ENCODE measurements at regions not wholly inside any gene's neighbourhood (a gene's known extent, or its start where the extent isn't known, plus 50 kb on each side); places are given as distances from the start of the nearest gene placed in this dataset.
"Not testable (repeated sequence)": the region's sequence is repeated elsewhere in the genome, so short reads cannot be mapped to it uniquely, and the experiment has no call there.

DNA sequence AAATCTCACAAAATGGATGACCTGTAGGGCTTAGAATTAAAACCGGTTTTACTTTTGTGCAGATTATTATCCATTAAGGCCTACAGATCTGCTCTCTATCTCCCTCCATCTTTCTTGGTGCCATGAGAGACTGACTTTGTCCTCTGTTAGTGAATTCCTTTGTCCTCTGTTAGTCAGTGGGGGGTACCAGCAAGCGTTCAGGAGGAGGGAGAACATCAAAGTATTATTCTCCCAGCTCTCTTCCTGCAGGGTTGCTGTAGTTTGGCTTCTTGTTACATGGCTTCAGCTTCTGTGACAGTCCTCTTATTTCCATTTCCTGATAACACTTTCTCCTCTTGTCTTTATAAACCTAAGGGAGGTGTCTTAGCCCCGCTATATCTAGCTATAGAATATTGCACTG lies 850.5 kb upstream of the SEMA6A start:
- DNase-seq: no peak
- no peak for ATAC-seq

DNA sequence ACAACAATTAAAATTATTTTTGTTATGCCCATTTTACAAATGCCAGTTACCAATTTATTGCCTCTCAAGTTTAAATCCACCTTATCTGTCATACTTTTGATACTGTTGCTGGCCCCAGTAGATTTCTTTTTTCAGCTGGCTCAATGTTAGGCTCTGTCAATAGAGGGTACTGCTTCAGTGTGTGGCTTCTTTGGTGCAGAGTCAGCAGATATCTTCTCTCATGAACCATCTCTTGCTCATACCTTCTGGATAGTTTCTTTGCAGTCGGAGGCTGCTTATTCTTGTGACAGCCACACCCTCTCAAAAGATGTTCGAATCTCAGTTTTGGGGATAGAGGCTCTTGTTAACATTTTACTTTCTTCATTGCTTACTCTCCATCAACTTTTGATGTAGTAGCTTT lies 849.9 kb upstream of the SEMA6A start:
- ATAC-seq (no peak), DNase-seq (no peak)

DNA sequence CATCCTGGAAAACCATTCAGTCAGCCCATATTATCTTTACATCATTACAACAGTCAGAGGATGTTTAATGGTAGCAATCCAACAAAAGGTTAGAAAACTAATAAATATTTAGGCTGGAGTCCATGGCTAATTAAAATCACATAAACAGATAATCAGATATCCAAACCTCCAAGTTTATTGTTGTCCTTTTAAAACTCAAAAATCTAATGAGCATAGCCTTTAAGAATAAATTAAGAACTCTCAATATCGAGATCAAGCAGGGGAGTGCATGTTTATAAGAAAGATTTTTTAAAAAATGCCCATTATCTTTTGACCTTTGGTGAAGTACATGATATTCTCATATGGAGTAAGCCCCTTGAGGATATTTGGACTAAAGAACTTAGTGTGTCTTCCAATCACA lies 842.9 kb upstream of the SEMA6A start:
- ATAC-seq (no peak), DNase-seq (no peak)

DNA sequence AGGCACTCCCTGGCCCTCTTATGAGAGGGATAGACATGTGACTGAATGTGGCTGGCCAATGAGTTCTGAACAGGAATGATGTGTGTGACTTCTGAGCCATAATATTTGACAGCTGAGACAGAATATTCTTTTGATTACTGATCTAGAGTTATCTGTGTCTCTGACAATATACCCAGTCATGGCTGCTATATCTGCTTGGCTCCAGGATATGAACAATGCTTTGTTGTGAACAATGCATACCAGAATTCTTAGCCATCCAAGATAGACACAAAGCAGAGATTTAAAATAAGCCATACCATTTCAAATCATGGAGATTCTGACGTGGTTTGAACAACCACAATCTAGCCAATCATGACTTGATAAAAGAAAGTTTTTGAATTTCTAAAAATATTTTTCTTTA lies 840.3 kb upstream of the SEMA6A start:
- no peak for ATAC-seq
- no peak for DNase-seq

DNA sequence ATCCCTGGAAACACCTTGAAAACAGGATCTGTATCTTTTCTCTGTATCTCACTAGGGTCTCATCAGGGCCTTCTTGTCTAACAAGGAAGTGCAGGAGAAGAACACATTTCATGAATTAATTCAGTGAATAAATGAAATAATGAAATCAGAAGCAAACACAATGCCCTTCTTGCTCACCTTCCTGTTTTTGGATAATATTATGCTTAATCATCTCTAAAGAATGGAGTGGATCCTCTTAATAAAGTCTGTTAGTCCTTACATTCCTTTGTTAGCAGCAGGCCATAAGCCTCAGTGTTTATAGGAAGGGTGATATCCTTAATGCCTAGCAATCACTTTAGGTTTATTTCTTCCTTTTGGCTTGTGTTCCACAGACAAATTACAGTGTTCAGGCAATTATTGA lies 837.1 kb upstream of the SEMA6A start:
- ATAC-seq: no peak
- DNase-seq: no peak

DNA sequence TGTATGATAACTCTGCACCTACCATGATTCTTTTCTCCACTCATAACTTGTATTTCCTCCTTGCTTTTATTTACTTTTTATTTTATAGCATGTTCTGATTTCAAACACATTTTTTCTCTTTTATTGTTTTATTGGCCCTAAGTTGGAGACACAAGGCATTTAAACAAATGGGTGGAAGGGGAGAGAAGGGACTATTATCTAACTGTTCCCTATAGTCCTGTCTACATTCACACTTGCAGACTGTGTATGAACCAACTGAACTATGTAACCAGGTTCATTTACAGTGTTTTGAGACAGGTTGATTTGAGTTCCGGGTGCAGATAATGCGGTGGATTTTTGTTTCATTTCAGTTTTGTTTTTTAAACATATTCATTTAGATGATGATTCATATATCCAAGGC lies 830.6 kb upstream of the SEMA6A start:
- ATAC-seq (no peak), DNase-seq (no peak)

DNA sequence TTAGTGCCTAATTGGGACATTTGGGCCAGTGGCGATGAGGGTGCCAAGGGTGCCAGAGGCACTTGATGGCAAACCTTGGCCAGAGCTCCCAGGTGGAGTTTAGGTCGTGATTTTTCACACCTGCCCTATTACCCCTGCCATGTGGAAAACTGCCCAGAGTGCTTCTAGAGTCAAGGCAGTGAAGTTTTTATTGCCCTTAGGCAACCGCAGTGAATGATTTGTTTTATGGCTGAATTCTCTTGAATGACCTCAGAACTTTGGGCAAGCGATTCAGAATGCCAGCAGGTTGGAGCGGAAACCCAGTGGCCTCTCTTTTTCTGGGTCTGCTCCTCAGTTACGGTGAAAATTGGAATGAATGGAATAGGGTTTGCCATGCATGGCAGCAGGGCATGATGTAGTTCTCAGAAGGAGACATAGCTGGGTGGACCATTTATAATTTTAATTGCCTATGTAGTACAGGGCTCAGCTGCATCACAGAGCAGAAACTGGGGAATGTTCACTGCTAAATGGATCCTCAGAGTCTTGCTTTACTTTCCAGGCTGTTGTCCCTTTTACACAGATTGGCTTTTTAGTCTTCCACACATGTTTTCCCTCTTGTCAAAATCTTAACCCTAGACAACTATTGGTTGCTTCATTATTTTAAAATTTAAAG lies 820.0 kb upstream of the SEMA6A start:
- DNase-seq (no peak), ATAC-seq (no peak)

DNA sequence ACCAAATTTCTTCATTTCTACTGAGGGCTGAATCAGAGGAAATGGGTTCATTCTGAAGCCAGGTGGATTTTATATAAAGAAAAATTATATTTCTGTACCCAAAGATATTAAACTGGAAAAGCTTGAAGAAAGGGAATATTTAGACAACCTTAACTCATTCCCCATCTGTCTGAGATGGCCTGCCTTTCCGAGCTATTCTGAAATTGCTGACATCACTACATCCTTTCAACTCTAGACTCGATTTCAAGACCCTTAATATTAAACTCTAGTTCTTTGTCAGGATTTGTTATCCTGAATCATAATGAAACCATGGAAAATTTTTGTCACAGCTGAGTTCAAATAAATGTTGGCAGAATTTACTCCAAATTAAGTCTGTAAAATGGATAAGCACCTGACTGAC lies 818.5 kb upstream of the SEMA6A start:
- ATAC-seq: no peak
- DNase-seq: no peak

DNA sequence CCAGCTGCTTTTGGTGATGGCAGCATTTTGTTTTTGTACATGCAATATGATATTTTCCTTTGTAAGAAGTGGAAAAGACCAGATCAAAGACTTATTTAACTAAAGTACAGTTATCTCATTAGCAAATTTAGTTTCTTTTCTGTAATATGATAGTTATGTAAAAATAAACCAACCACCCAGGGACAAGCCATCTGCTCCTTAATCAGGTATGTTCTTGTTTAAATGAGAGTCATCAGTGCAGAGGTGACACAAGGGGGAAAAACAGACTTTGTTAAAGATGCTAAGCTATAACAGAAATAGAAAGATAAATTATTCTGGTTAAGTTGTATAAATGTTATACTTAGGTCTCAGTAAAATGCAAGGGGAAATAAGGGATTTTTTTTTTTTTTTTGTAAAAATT lies 805.7 kb upstream of the SEMA6A start:
- no peak for ATAC-seq

DNA sequence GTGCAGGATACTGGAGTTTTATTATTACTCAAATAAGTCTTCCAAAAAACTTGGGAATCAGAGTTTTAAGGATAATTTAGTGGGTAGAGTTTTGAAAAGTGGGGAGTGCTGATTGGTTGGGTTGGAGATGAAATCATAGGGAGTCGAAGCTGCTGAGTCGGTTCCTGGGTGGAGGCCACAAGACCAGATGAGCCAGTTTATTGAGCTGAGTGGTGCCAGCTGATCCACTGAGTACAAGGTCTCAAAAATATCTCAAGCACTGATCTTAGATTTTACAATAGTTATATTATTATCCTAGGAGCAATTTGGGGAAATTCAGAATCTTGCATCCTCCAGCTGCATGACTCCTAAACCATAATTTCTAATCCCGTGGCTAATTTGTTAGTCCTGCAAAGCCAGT lies 804.9 kb upstream of the SEMA6A start:
- DNase-seq (no peak), ATAC-seq (no peak)

More for the DNA sequence above, 805.7 kb upstream of the SEMA6A start:
- no peak for DNase-seq

DNA sequence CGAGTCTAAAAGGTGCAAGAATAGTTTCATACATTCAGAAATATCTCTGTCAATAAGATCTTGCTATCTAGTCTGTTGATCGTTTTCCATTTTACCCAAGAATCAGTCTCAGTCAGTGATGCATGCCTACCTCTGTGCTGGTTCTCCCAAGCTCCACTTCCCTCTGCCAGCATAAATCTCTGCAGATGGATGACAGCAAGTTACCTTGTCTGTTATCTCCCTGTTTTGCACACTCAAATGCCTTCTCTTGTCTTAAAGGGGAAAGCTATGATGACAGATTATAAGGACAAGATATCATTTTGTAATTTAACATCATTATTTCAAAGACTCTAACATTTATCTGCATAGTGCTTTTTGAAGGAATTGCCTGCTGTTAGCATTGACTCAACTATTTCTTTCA lies 802.1 kb upstream of the SEMA6A start:
- ATAC-seq (no peak), DNase-seq (no peak)

DNA sequence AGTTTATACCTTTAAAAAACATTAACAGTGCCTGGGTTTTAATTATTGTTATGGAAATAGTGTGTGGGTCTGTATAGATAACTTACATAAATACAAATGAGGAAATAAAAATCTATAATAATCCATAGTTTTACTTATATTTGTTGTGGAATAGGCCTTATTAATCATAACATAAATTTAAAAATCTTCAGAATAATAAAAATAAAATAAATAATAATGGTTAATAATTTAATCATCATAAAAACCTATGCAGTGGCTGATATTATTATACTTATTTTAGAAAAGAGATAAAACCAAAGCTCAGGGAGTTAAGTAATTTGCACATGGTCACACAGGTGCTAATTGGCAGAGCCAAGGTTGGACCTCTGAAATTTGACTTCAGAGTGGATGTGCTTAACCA lies 785.3 kb upstream of the SEMA6A start:
- ATAC-seq (no peak), DNase-seq (no peak)

DNA sequence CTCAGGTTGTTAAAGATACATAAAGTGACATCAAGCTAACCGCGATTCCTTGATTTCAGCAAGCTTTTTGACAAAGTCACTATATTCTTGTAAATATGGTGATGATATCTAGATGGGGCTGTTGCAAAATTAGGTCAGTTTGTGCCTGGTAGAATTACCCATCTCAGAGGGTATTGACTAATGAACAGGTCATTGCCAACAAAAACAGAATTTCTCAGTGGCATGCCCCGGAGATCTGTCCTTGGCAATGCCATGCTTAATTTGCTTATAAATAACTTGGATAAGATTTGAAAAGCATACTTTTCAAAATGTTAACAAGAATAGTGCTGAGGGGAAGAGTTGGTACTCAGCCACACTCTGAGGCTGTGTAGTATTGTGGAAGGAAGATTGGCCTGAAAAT lies 783.3 kb upstream of the SEMA6A start:
- ATAC-seq (no peak), DNase-seq (no peak)

DNA sequence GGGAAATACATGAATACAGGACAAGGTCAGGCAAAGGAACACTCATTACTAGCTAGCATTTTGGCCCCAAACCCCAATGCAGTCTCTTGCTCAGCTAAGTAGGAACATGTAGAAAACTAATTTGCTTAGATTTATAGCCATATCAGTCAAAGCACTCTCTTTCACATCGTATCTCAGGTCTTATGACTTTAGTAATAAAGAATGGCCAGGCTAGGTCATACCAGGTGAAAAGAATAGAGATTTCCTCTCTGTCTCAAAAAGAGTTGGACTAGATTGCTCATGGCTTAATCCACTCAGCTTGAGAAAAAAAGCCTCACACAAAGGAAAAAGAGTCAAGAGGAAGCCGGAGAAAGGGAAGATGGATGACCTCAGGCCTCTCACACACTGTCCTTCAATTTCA lies 772.7 kb upstream of the SEMA6A start:
- DNase-seq (no peak), ATAC-seq (no peak)

DNA sequence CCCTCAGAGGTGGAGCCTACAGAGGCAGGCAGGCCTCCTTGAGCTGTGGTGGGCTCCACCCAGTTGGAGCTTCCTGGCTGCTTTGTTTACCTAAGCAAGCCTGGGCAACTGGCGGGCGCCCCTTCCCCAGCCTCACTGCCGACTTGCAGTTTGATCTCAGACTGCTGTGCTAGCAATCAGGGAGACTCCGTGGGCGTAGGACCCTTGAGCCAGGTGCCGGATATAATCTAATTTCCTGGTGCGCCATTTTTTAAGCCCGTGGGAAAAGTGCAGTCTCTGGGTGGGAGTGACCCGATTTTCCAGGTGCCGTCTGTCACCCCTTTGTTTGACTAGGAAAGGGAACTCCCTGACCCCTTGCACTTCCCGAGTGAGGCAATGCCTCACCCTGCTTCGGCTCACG lies 769.1 kb upstream of the SEMA6A start:
- DNase-seq, ATAC-seq: not testable (repeated sequence)

DNA sequence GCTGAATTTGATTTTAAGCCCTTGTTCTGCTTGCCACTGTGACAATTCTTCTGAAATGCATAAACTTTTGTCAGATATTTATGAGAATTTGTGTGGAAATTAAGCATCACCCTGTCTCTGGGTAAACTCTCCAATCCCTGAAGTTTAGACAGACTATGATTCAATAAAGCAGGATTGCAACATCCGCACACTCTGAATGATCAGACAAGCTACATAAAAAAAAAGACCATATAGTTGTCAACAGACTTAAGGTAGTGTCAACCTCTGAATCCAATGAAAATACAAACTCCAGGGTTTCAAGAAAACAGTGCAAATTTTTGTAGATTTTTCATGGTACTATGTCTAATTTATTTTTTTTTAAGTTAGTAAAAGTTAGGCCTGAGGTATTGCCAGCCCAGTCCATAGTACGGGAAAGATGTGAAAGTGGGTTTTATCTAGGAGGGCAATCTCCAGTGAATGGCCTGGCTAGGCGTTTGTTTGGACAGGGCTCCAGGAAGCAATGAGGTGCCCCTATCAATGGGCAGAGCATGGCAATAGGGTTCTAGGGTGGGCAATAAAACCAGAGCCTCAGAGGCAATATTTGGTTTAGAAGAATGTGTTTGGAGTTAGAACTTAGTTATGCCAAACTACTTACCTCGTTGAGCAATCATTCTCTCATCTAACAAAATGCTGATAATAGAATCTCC lies 762.6 kb upstream of the SEMA6A start:
- DNase-seq: no peak
- no peak for ATAC-seq

DNA sequence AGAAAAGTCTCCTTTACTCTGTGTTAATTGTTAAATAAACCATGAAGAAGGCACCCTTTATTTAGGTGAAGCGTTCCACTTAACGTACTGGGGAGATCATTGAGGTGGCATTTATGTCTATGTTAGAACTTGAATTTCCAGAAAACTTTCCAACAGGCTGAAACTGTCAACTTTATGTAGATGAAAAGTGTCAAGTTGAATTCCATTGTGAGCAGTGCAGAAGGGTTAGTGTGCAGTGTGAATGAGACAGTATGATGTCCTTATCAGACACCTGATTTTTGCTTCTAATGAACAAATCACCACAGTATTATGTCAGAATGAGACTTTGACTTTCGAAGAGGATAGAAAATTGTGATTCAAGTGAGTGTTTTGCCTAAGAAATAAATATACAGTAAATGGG lies 761.6 kb upstream of the SEMA6A start:
- DNase-seq: no peak
- ATAC-seq: no peak

DNA sequence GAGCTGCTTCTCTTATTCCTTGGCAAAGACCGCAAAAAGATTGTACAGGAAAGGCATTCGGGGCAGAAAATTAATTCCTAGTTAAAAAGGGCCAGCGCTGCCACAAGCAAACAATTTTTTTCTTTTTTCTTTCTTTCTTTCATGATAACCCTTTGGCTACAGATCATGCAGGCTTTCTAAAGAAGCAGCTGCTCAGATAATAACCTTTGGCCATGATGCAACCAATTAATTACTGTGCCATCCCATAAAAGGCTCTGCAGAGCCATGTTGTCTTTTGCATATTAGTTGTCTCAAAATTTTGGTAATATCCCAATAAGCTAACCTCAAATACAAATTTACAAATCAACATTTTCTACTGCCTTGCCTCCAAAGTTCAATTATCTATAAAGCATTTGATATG lies 758.4 kb upstream of the SEMA6A start:
- no peak for ATAC-seq
- no peak for DNase-seq

DNA sequence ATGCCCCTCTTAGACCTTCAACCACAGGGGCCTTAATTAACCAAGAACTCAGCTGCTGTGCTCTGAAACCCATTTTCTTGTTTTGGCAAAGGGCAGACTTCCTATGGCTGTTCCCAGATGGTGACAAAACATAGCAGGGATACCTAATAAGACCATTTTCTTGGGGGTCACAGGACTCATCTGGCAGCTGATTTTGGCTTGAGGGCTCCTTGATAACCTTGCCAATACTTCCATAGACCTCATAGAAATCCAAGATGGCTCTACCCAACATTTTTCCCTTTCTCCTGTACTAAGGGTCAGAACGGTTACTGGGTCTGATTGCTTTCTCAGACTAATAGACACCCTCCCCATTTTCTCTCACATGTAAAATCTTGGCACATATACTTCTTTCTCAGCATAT lies 757.7 kb upstream of the SEMA6A start:
- DNase-seq: no peak
- ATAC-seq: no peak

DNA sequence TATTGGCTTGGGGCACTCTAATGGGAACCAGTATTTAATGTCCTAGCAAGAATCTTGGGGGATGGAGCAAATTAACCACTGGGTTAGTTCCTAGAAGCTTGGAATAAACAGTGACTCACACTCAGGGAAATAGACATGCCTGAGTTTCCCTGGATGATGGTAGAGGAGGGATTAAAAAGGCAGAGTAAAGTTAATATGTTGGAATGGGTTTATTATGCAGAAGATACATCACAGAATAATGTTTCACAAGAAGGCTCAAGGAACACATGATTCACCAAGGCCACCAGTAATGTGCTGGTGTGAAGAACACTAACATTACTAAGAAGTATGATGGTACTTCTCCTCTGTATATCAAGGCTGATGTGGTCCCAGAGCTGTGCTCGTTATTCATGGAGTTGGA lies 752.9 kb upstream of the SEMA6A start:
- DNase-seq: no peak
- ATAC-seq: no peak

DNA sequence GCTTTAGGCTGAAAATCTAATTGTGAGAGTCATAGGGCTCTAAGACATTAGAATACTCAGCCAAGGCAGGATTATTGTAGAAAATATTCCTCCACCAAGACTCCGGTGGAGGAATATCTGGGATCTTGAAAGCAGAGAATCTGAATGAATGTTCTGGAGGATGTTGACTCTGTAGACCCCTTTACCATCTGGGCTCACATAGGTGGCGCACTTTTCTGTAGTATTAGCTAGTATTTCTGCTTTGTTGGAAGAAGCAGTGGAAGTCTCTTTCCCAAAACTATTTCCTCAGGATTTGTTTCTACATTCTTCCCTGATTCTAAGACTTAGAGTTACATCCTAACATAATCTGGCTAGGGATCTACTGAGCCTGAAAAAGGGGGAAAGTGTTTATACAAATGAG lies 752.4 kb upstream of the SEMA6A start:
- DNase-seq (no peak), ATAC-seq (no peak)

DNA sequence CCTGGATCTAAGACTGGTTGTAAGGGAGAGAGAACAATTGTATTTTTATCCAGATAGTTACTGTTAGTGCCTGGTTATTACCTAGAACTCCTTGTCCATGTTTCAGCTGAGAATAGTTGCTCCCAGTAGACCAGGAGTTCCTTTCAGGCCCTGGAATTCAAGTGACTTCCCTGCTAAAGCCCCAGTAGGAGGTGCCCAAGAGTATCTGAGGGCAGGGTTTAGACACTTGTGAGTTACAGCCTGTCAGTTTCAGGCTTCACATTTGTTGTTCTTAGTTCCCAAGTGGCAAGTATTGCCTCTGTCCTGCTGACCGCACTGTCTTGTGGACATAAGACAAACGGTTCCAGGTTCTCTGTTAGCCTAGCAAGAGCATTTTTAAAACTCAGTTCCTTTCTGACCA lies 743.9 kb upstream of the SEMA6A start:
- ATAC-seq (no peak), DNase-seq (no peak)

DNA sequence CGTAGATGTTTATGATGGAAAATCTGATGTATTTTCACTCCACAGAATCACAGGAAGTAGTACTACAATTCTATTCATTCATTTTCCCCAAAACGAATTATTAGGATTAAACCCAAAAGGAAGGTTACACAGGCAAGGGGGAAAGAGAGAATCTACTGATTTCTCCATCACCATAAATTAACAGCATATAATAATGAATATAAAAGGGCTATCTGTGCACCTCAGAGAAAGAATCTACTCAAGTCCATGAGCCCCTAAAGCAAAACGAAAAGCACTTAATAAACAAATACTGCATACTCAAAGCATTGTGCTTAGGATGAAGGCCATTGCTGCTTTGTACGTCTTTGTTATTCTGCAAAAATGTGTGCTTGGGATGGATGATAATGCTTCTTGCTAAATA lies 740.5 kb upstream of the SEMA6A start:
- no peak for DNase-seq
- no peak for ATAC-seq

DNA sequence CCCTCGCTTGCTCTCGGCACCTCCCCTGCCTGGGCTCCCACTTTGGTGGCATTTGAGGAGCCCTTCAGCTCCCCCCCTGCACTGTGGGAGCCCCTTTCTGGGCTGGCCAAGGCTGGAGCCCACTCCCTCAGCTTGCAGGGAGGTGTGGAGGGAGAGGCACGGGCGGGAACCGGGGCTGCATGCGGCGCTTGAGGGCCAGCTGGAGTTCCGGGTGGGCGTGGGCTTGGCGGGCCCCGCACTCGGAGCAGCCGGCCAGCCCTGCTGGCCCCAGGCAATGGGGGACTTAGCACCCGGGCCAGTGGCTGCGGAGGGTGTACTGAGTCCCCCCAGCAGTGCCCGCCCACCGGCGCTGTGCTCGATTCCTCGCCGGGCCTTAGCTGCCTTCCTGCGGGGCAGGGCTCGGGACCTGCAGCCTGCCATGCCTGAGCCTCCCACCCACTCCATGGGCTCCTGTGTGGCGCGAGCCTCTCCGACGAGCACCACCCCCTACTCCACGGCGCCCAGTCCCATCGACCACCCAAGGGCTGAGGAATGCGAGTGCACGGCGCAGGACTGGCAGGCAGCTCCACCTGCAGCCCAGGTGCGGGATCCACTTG lies 730.0 kb upstream of the SEMA6A start:
- not testable (repeated sequence) for ATAC-seq, DNase-seq

Measured in stimulated activated naive CD8-positive, alpha-beta T cell treated with anti-CD3 and anti-CD28 coated beads, Interleukin-15, Interleukin-2, amounts not matched to agents 100 U/mL and 50 U/mL, for 24 hours (primary cell).